ENCODE measurements at regions not wholly inside any gene's neighbourhood (a gene's known extent, or its start where the extent isn't known, plus 50 kb on each side); places are given as distances from the start of the nearest gene placed in this dataset.

DNA sequence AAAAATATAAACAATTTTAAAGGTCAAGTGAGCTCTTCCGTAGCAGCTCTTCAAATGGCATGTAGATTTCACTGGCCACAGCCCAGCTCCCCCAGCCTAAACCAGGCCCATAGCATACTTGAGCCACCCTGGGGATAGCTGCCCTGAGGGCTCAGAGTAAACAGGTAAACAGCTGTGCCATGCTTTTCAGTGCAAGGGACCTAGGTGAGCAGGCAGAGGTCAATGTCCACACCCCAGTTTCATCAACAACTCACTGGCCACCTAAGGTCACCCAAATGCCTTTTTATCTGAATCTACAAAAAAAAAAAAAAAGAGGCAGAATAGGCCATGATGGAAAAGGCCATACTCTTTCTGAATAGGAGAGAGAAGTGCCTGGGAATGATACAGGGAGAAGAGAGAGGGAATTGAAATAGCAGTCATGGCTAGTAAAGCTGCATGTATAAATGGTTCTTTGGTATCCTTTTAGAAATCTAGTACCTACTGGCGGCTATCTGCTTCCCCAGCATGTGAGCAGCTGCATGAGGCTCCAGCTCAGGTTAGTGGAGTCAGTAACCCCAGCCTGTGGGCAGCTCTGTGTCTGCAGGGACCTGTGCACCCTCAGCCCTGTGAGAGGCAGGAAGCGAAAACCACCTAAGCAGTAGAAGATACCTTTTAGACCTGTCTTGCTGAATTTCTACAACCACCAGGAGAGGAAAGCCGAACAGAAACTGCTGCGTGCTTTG, 77.0 kb downstream of the FOXA2 start:
- FAIRE-seq = no peak
- DNase-seq (ENCODE audit: low spot score in 2 of 2) = no peak

DNA sequence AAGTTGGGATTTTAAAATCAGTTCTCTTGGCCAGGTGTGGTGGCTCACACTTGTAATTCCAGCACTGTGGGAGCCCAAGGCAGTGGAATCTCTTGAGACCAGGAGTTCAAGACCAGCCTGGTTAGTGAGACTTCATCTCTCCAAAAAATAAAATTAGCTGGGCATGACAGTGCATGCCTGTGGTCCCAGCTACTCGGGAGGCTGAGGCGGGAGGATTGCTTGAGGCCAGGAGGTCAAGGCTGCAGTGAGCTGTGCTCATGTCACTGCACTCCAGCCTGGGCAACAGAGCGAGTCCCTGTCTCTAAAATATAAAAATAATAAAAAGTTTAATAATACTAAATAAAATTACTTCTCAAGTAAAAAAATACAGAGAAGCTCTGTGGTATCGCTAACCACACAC, 77.5 kb downstream of the FOXA2 start:
- DNase-seq (ENCODE audit: low spot score in 2 of 2) = no peak
- FAIRE-seq = no peak

DNA sequence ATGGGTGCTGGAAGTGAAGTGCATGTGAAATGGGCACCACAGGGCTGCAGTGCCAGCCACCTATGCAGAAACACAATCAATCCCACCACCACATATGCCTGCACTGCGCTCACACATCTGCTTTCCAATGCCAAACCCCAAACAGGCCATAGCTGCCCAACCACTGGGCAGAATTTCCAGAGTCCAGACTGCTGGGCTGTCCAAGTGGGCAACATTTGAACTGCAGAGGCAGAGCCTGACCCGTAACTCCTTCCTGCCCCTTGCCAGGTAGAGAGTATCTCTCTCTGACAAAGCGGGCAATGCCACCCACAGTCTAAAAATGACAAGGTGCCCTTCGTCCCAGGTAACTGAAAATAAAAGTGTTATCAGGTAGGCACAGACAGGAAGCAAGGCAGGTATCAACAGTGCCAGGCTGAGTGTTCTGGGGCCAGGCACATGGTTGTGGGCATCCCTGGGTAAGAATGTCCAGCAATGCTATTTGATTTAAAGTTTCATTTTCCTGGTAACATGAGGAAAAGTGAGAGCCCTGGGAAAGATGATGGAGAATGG, 79.5 kb downstream of the FOXA2 start:
- DNase-seq (ENCODE audit: low spot score in 2 of 2) (no peak), FAIRE-seq (no peak)

DNA sequence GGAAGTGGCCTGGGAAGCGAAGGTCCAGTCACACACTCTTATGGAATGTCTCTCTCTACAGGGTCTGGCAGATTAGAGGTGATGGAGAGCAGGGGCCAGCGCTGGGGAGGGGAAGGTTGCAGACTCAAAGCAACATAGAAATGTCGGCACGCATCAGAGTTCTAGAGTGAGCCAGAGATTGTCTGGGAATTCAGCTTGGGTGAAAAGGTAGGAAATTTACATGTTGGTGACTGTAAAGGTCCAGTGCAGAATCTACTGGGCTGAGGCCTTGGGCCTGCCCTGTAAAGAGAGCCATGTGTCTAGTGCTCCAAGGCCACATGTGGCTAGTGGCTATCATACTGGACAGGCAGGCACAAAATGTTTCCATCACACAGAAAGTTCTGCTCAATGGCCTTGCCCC, 80.8 kb downstream of the FOXA2 start:
- DNase-seq (ENCODE audit: low spot score in 2 of 2) = no peak
- FAIRE-seq = no peak

- DNase-seq (ENCODE audit: low spot score in 2 of 2) = no peak
These were observed 81.6 kb downstream of the FOXA2 start for GRCh38 chr20:22502731-22503191.

DNA sequence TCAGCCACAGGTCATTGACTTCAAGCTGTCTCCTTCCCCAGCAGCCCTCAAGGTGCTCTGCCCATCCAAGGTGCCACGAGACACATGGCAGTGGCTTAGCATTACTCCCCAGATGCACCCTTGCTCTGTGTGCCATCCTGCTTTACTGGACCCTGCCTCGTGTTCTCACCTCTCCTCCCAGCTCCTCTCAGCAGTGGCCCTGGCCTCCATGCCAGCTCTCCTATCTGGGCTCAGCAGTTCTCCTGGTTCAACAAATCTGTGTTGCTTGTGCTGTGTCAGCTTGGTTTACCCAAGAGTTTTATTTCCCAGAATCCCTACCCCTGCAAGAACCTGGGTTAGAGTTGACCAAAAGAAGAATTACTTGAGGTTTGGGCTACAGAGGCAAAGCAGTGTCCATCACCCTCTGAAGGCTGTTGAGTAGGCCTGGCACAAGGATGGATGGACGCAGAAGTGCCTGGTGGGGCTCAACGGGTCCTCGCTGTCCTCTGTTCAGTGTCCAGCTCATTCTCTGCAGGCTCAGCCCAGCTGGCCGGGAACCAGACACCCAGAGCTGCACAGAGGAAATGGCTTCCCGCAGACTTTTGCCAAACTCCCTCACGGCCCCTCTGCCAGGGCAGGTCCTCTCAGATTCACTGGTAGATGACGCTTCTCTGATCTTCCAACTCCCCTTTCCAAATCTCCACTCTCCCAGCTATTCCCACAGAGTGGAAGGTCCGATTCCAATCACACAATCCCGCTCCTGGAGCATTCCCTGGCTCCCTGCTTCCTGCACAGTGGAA, 82.6 kb downstream of the FOXA2 start:
- FAIRE-seq = no peak
- DNase-seq (ENCODE audit: low spot score in 2 of 2) = no peak

More at GRCh38 chr20:22502731-22503191, 81.6 kb downstream of the FOXA2 start:
- no peak for FAIRE-seq

- FAIRE-seq (no peak), DNase-seq (ENCODE audit: low spot score in 2 of 2) (no peak)
These were observed 83.3 kb downstream of the FOXA2 start for GRCh38 chr20:22501034-22501433.

DNA sequence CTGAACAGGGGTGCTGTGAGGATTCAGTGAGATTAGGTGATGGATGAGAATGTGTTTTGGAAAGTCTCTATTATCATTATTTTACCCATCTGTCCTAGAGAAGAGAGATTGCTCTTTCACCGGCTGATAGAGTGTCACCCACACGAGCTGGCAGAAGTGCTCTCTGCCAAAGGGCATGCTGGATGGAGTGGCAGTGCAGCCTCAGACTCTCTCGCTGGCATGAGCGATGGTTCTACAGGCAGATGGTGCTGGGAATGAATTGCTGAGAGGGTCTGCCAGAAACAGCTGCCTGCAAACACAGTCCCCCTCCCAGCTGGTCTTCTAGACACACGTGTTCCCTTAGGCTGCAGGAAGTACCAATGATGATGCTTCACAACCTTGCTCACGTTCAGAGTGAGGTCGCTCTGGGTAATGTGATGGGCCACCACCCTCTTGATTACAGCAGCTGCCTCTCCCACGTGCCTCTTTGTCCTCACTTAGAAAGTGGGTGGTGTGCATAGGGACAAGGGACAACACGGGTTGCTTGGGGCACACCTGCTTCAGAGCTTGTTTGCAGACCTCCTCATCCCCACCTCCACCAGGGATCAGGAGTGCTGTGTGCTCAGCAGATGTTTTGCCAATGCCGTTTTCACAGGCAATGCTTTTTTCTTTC, 84.7 kb downstream of the FOXA2 start:
- no peak for DNase-seq (ENCODE audit: low spot score in 2 of 2)
- FAIRE-seq = no peak

- FAIRE-seq (no peak), DNase-seq (ENCODE audit: low spot score in 2 of 2) (no peak)
These were observed 87.6 kb downstream of the FOXA2 start for GRCh38 chr20:22496817-22497216.

- no peak for FAIRE-seq
- DNase-seq (ENCODE audit: low spot score in 2 of 2) = no peak
These were observed 88.6 kb downstream of the FOXA2 start for GRCh38 chr20:22495789-22496188.

GRCh38 chr20:22495172-22495571, 89.2 kb downstream of the FOXA2 start:
- FAIRE-seq (no peak), DNase-seq (ENCODE audit: low spot score in 2 of 2) (no peak)

GRCh38 chr20:22492497-22492896, 91.9 kb downstream of the FOXA2 start:
- DNase-seq (ENCODE audit: low spot score in 2 of 2) = no peak
- no peak for FAIRE-seq

- FAIRE-seq = no peak
- no peak for DNase-seq (ENCODE audit: low spot score in 2 of 2)
These were observed 93.2 kb downstream of the FOXA2 start for GRCh38 chr20:22491194-22491505.

DNA sequence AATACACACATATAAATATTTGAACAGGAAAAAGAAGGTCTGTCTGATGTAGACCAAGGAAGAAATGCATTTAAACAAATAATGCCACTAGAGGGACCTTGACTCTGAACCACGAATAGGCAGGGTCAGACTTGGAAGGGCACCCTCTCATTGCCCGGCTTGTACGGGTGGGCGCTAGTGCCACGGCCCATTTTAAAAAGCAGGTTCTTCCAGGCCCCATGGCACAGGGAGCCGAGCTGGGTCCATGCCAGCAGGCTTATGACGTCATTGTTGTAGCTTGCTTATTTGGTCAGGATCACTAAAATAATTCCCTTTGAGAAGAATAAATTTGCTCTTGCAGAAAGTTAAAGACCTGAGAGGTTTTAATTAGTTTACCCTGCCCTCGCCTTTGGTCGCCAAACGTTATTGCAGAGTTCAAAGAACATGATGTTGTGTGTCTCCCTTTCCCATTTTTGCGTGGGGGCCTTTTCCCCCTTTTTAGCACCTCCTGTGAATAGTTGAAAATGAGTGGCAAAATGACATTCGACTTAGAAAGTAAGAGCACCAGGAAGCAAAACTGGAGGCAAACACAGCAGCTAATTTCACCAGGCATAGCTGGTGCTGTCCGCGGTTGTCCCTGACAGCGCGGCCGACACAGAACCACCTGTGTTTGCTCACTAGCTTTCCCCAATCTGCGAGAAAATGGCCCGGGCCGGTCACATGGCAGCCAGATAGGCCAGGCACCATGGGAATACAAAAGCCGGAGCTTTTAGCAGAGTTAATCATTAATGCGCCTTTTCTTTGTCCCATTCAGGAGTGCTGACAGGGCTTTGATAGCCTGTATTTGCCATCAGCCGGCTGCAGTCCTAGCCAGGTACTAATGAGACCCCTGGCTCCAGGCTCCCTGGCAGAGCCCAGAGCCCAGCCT, 93.8 kb downstream of the FOXA2 start:
- DNase-seq (ENCODE audit: low spot score in 2 of 2) = no peak
- no peak for FAIRE-seq

GRCh38 chr20:22489626-22490286, 94.6 kb downstream of the FOXA2 start:
- DNase-seq (ENCODE audit: low spot score in 2 of 2) (no peak), FAIRE-seq (no peak)

- no peak for FAIRE-seq
- no peak for DNase-seq (ENCODE audit: low spot score in 2 of 2)
These were observed 104.0 kb downstream of the FOXA2 start for GRCh38 chr20:22480336-22480735.

- no peak for DNase-seq (ENCODE audit: low spot score in 2 of 2)
- no peak for FAIRE-seq
These were observed 108.7 kb downstream of the FOXA2 start for GRCh38 chr20:22475662-22476061.

- no peak for FAIRE-seq
- DNase-seq (ENCODE audit: low spot score in 2 of 2) = no peak
These were observed 110.1 kb downstream of the FOXA2 start for GRCh38 chr20:22474224-22474623.

DNA sequence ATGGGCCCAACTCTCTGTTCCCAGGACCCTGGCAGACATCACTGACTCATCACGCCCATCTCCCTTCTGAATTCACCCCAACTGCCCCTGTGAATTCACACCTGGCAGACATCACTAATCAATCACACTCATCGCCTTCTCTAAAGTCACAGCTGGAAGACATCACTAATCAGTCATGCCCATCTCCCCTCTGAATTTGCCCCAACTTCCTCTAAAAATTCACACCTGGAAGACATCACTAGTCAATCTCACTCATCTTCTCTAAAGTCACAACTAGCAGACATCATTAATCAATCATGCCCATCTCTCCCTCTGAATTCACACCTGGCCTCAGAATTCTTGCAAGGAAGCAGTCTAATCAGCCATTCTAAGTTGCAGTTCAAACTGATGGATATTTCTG, 111.1 kb downstream of the FOXA2 start:
- no peak for FAIRE-seq
- DNase-seq (ENCODE audit: low spot score in 2 of 2) = no peak

Measured in frontal cortex (tissue), 3 donors.